GM20000 (cell line): ENCODE measurements at regions not wholly inside any gene's neighbourhood (a gene's known extent, or its start where the extent isn't known, plus 50 kb on each side); places are given as distances from the start of the nearest gene placed in this dataset.

Experiments used
- DNase-seq: peaks from one replicate; pipeline ENCODE4 v3.0.0; 2012; ENCODE audit warnings: low spot score
- CTCF ChIP-seq: IDR thresholded peaks from 2 replicates; pipeline ENCODE4 v1.5.1; 2012; ENCODE audit warnings: mild to moderate bottlenecking, control low read depth; ENCODE audit errors: extremely low read depth, missing control alignments

GRCh38 chr1:191662051-191662450 is 496.2 kb upstream of the RGS18 start:
- DNase-seq, result no peak
- TF ChIP-seq CTCF, result no peak

GRCh38 chr1:191662746-191663145 is 495.5 kb upstream of the RGS18 start:
- no peak for DNase-seq
- no peak for TF ChIP-seq CTCF

- TF ChIP-seq CTCF, result no peak
- no peak for DNase-seq
Observed at GRCh38 chr1:191668525-191668924, 489.7 kb upstream of the RGS18 start.

- no peak for TF ChIP-seq CTCF
Observed at GRCh38 chr1:191669629-191670028, 488.6 kb upstream of the RGS18 start.

GRCh38 chr1:191671236-191671635 is 487.0 kb upstream of the RGS18 start:
- no peak for TF ChIP-seq CTCF
- DNase-seq, result no peak

More at GRCh38 chr1:191669629-191670028, 488.6 kb upstream of the RGS18 start:
- no peak for DNase-seq

GRCh38 chr1:191674626-191675179 is 483.6 kb upstream of the RGS18 start:
- DNase-seq, result no peak

More at GRCh38 chr1:191674626-191675179, 483.6 kb upstream of the RGS18 start:
- TF ChIP-seq CTCF, result no peak
